ENCODE measurements at regions not wholly inside any gene's neighbourhood (a gene's known extent, or its start where the extent isn't known, plus 50 kb on each side); places are given as distances from the start of the nearest gene placed in this dataset.
A peak's percentile ranks its signal among the peaks of the same experiment; 100 is the strongest.

- no peak overlapping the region for H3K4me3 ChIP-seq (ENCODE audit: insufficient read length, low read depth)
- H3K9me3 ChIP-seq (ENCODE audit: insufficient read depth, low read length): no peaks in the 10 kb centered on the region
- H3K27me3 ChIP-seq (ENCODE audit: insufficient read depth, insufficient read length): no peaks in the 10 kb centered on the region
- H3K4me1 ChIP-seq (ENCODE audit: insufficient read depth, insufficient read length): no peaks in the 10 kb centered on the region
- TF ChIP-seq SUZ12 (IDR thresholded peaks at IDR 0.05; ENCODE audit: extremely low read depth, insufficient read depth, insufficient read length) (no peak), ZNF274 (IDR thresholded peaks at IDR 0.05; ENCODE audit: low read depth, low read length) (no peak), YY1 (IDR thresholded peaks at IDR 0.05; ENCODE audit: insufficient read depth, insufficient read length) (no peak)
- DNase-seq (ENCODE audit: low read depth, low spot score): no peak
- H3K9ac ChIP-seq (ENCODE audit: insufficient read length, low read depth): no peak overlapping the region
- no peaks in the 10 kb centered on the region for H3K36me3 ChIP-seq (ENCODE audit: insufficient read depth, insufficient read length, low read length)
Measured at GRCh38 chr10:2981361-2981801, 86.0 kb upstream of the PFKP start.

- no peak for TF ChIP-seq ZNF274 (IDR thresholded peaks at IDR 0.05; ENCODE audit: low read depth, low read length)
- TF ChIP-seq SUZ12 (IDR thresholded peaks at IDR 0.05; ENCODE audit: extremely low read depth, insufficient read depth, insufficient read length): no peak
- no peak for TF ChIP-seq YY1 (IDR thresholded peaks at IDR 0.05; ENCODE audit: insufficient read depth, insufficient read length)
- no peaks in the 10 kb centered on the region for H3K36me3 ChIP-seq (ENCODE audit: insufficient read depth, insufficient read length, low read length)
- no peak overlapping the region for H3K9ac ChIP-seq (ENCODE audit: insufficient read length, low read depth)
- H3K4me1 ChIP-seq (ENCODE audit: insufficient read depth, insufficient read length): no peaks in the 10 kb centered on the region
- H3K4me3 ChIP-seq (ENCODE audit: insufficient read length, low read depth): no peak overlapping the region
- no peaks in the 10 kb centered on the region for H3K27me3 ChIP-seq (ENCODE audit: insufficient read depth, insufficient read length)
- DNase-seq (ENCODE audit: low read depth, low spot score): no peak
- no peaks in the 10 kb centered on the region for H3K9me3 ChIP-seq (ENCODE audit: insufficient read depth, low read length)
Measured at GRCh38 chr10:2980791-2981360, 86.5 kb upstream of the PFKP start.

- Histone ChIP-seq H3K4me3 (ENCODE audit: insufficient read length, low read depth) (no peak overlapping the region), H3K9me3 (ENCODE audit: insufficient read depth, low read length) (no peaks in the 10 kb centered on the region), H3K9ac (ENCODE audit: insufficient read length, low read depth) (no peak overlapping the region), H3K36me3 (ENCODE audit: insufficient read depth, insufficient read length, low read length) (no peaks in the 10 kb centered on the region), H3K4me1 (ENCODE audit: insufficient read depth, insufficient read length) (no peaks in the 10 kb centered on the region), H3K27me3 (ENCODE audit: insufficient read depth, insufficient read length) (no peaks in the 10 kb centered on the region)
- no peak for TF ChIP-seq YY1 (IDR thresholded peaks at IDR 0.05; ENCODE audit: insufficient read depth, insufficient read length)
- TF ChIP-seq SUZ12 (IDR thresholded peaks at IDR 0.05; ENCODE audit: extremely low read depth, insufficient read depth, insufficient read length): no peak
- TF ChIP-seq ZNF274 (IDR thresholded peaks at IDR 0.05; ENCODE audit: low read depth, low read length): no peak
- no peak for DNase-seq (ENCODE audit: low read depth, low spot score)
Measured at GRCh38 chr10:2980116-2980515, 87.2 kb upstream of the PFKP start.

GRCh38 chr10:2979306-2979705 lies 88.0 kb upstream of the PFKP start:
- TF ChIP-seq SUZ12 (IDR thresholded peaks at IDR 0.05; ENCODE audit: extremely low read depth, insufficient read depth, insufficient read length) (no peak), ZNF274 (IDR thresholded peaks at IDR 0.05; ENCODE audit: low read depth, low read length) (no peak), YY1 (IDR thresholded peaks at IDR 0.05; ENCODE audit: insufficient read depth, insufficient read length) (no peak)
- no peaks in the 10 kb centered on the region for H3K36me3 ChIP-seq (ENCODE audit: insufficient read depth, insufficient read length, low read length)
- H3K9ac ChIP-seq (ENCODE audit: insufficient read length, low read depth): no peak overlapping the region
- no peaks in the 10 kb centered on the region for H3K9me3 ChIP-seq (ENCODE audit: insufficient read depth, low read length)
- H3K4me1 ChIP-seq (ENCODE audit: insufficient read depth, insufficient read length): no peaks in the 10 kb centered on the region
- no peak overlapping the region for H3K4me3 ChIP-seq (ENCODE audit: insufficient read length, low read depth)
- no peak for DNase-seq (ENCODE audit: low read depth, low spot score)
- H3K27me3 ChIP-seq (ENCODE audit: insufficient read depth, insufficient read length): no peaks in the 10 kb centered on the region

GRCh38 chr10:2978574-2979273 lies 88.6 kb upstream of the PFKP start:
- no peak for DNase-seq (ENCODE audit: low read depth, low spot score)
- TF ChIP-seq ZNF274 (IDR thresholded peaks at IDR 0.05; ENCODE audit: low read depth, low read length) (no peak), SUZ12 (IDR thresholded peaks at IDR 0.05; ENCODE audit: extremely low read depth, insufficient read depth, insufficient read length) (no peak), YY1 (IDR thresholded peaks at IDR 0.05; ENCODE audit: insufficient read depth, insufficient read length) (no peak)
- no peaks in the 10 kb centered on the region for H3K36me3 ChIP-seq (ENCODE audit: insufficient read depth, insufficient read length, low read length)
- H3K4me3 ChIP-seq (ENCODE audit: insufficient read length, low read depth): no peak overlapping the region
- H3K27me3 ChIP-seq (ENCODE audit: insufficient read depth, insufficient read length): no peaks in the 10 kb centered on the region
- no peaks in the 10 kb centered on the region for H3K9me3 ChIP-seq (ENCODE audit: insufficient read depth, low read length)
- no peaks in the 10 kb centered on the region for H3K4me1 ChIP-seq (ENCODE audit: insufficient read depth, insufficient read length)
- H3K9ac ChIP-seq (ENCODE audit: insufficient read length, low read depth): no peak overlapping the region

GRCh38 chr10:2978111-2978510 lies 89.2 kb upstream of the PFKP start:
- no peak for TF ChIP-seq YY1 (IDR thresholded peaks at IDR 0.05; ENCODE audit: insufficient read depth, insufficient read length)
- no peak for TF ChIP-seq SUZ12 (IDR thresholded peaks at IDR 0.05; ENCODE audit: extremely low read depth, insufficient read depth, insufficient read length)
- DNase-seq (ENCODE audit: low read depth, low spot score): peak; percentile 35
- no peaks in the 10 kb centered on the region for H3K27me3 ChIP-seq (ENCODE audit: insufficient read depth, insufficient read length)
- no peaks in the 10 kb centered on the region for H3K4me1 ChIP-seq (ENCODE audit: insufficient read depth, insufficient read length)
- H3K4me3 ChIP-seq (ENCODE audit: insufficient read length, low read depth): no peak overlapping the region
- no peaks in the 10 kb centered on the region for H3K9me3 ChIP-seq (ENCODE audit: insufficient read depth, low read length)
- no peak overlapping the region for H3K9ac ChIP-seq (ENCODE audit: insufficient read length, low read depth)
- H3K36me3 ChIP-seq (ENCODE audit: insufficient read depth, insufficient read length, low read length): no peaks in the 10 kb centered on the region

GRCh38 chr10:2974503-2975207 lies 92.7 kb upstream of the PFKP start:
- no peak for DNase-seq (ENCODE audit: low read depth, low spot score)
- H3K4me3 ChIP-seq (ENCODE audit: insufficient read length, low read depth): no peak overlapping the region
- H3K27me3 ChIP-seq (ENCODE audit: insufficient read depth, insufficient read length): no peaks in the 10 kb centered on the region
- no peak overlapping the region for H3K9ac ChIP-seq (ENCODE audit: insufficient read length, low read depth)
- TF ChIP-seq SUZ12 (IDR thresholded peaks at IDR 0.05; ENCODE audit: extremely low read depth, insufficient read depth, insufficient read length) (no peak), ZNF274 (IDR thresholded peaks at IDR 0.05; ENCODE audit: low read depth, low read length) (no peak), YY1 (IDR thresholded peaks at IDR 0.05; ENCODE audit: insufficient read depth, insufficient read length) (no peak)
- no peaks in the 10 kb centered on the region for H3K9me3 ChIP-seq (ENCODE audit: insufficient read depth, low read length)
- H3K36me3 ChIP-seq (ENCODE audit: insufficient read depth, insufficient read length, low read length): no peaks in the 10 kb centered on the region
- no peaks in the 10 kb centered on the region for H3K4me1 ChIP-seq (ENCODE audit: insufficient read depth, insufficient read length)

All from NT2/D1 (cell line).